ENCODE measurements at regions not wholly inside any gene's neighbourhood (a gene's known extent, or its start where the extent isn't known, plus 50 kb on each side); places are given as distances from the start of the nearest gene placed in this dataset.

- no peak for TF ChIP-seq CTCF (conservative IDR thresholded peaks at IDR 0.05; ENCODE audit: low read depth, low read length)
- TF ChIP-seq POLR2A (IDR thresholded peaks at IDR 0.05; ENCODE audit: low read depth, low read length), result no peak
Observed at GRCh38 chr9:19879062-19879461, 90.2 kb upstream of the SLC24A2 start.
